Neural progenitor cell (in vitro differentiated cells): ENCODE measurements at regions not wholly inside any gene's neighbourhood (a gene's known extent, or its start where the extent isn't known, plus 50 kb on each side); places are given as distances from the start of the nearest gene placed in this dataset.

Source experiments
- DNase-seq: peaks from one replicate; pipeline ENCODE4 v3.0.0-alpha.2; 2016; ENCODE audit warnings: low spot score
- H2AFZ ChIP-seq: fragments of 200-600 bp; sonication (generic); replicated peaks from 2 replicates; pipeline ENCODE4 v1.6.1; 2016; ENCODE audit warnings: antibody characterized with exemption
- H3F3A ChIP-seq: fragments of 200-600 bp; sonication (generic); 2 replicates; pipeline ENCODE4 v1.6.1; 2016; ENCODE audit warnings: antibody characterized with exemption, low read depth
- H3K27ac ChIP-seq: fragments of 200-600 bp; sonication (generic); 2 replicates; pipeline ENCODE4 v1.5.1; 2016; ENCODE audit warnings: mild to moderate bottlenecking
- H3K27me3 ChIP-seq: fragments of 200-600 bp; sonication (generic); 2 replicates; pipeline ENCODE4 v1.6.1; 2016; ENCODE audit warnings: mild to moderate bottlenecking, moderate library complexity
- H3K36me3 ChIP-seq: fragments of 200-600 bp; sonication (generic); 2 replicates; pipeline ENCODE4 v1.5.1; 2016
- H3K4me1 ChIP-seq: fragments of 200-600 bp; sonication (generic); 2 replicates; pipeline ENCODE4 v1.6.1; 2016; ENCODE audit warnings: mixed run types
- H3K4me2 ChIP-seq: fragments of 200-600 bp; sonication (generic); 2 replicates; pipeline ENCODE4 v1.6.1; 2016
- H3K4me3 ChIP-seq: fragments of 200-600 bp; sonication (generic); 2 replicates; pipeline ENCODE4 v1.5.1; 2016
- H3K79me2 ChIP-seq: fragments of 200-600 bp; sonication (generic); 2 replicates; pipeline ENCODE4 v1.6.1; 2016; ENCODE audit warnings: low read depth
- H3K9ac ChIP-seq: fragments of 200-600 bp; sonication (generic); 2 replicates; pipeline ENCODE4 v1.6.1; 2016
- H3K9me3 ChIP-seq: fragments of 200-600 bp; sonication (generic); 2 replicates; pipeline ENCODE4 v1.5.1; 2016; ENCODE audit warnings: low read depth
- H4K20me1 ChIP-seq: fragments of 200-600 bp; sonication (generic); 2 replicates; pipeline ENCODE4 v1.6.1; 2016; ENCODE audit warnings: low read depth
- H3K27ac Mint-ChIP-seq: 3 replicates; pipeline ENCODE4 v1.8.0; 2021; ENCODE audit warnings: mixed read lengths
- H3K27me3 Mint-ChIP-seq: 2 replicates; pipeline ENCODE4 v1.8.0; 2022; ENCODE audit warnings: low read depth, mild to moderate bottlenecking, inconsistent platforms, moderate library complexity, mixed read lengths; ENCODE audit not compliant: insufficient read depth
- H3K36me3 Mint-ChIP-seq: 3 replicates; pipeline ENCODE4 v1.8.0; 2021; ENCODE audit warnings: mixed read lengths
- H3K4me1 Mint-ChIP-seq: 3 replicates; pipeline ENCODE4 v1.8.0; 2021; ENCODE audit warnings: mixed read lengths
- H3K4me3 Mint-ChIP-seq: 3 replicates; pipeline ENCODE4 v1.8.0; 2021; ENCODE audit warnings: mild to moderate bottlenecking, moderate library complexity, mixed read lengths
- H3K9me3 Mint-ChIP-seq: 3 replicates; pipeline ENCODE4 v1.8.0; 2020; ENCODE audit warnings: mixed read lengths
- CTCF ChIP-seq: fragments of 200-600 bp; sonication (generic); IDR thresholded peaks from 2 replicates; pipeline ENCODE4 v1.5.1; 2017; ENCODE audit warnings: antibody characterized with exemption, mild to moderate bottlenecking
- EZH2 ChIP-seq: fragments of 200-600 bp; sonication (generic); IDR thresholded peaks from 2 replicates; pipeline ENCODE4 v1.6.1; 2017; ENCODE audit warnings: antibody characterized with exemption, mild to moderate bottlenecking, moderate library complexity
- EZH2phosphoT487 ChIP-seq: fragments of 200-600 bp; sonication (generic); IDR thresholded peaks from 2 replicates; pipeline ENCODE4 v1.6.1; 2017; ENCODE audit warnings: antibody characterized with exemption

GRCh38 chr14:29310757-29311156, 544.2 kb downstream of the FOXG1 start:
- Histone ChIP-seq H3K9ac (no peak overlapping the region), H4K20me1 (no peaks in the 10 kb centered on the region), H3K9me3 (no peaks in the 10 kb centered on the region), H3K79me2 (no peaks in the 10 kb centered on the region), H3K4me3 (no peak overlapping the region), H2AFZ (no peak overlapping the region), H3K27me3 (no peaks in the 10 kb centered on the region), H3K4me2 (no peak overlapping the region), H3K4me1 (no peaks in the 10 kb centered on the region), H3F3A (no peaks in the 10 kb centered on the region), H3K36me3 (no peaks in the 10 kb centered on the region), H3K27ac (no peak overlapping the region)
- Mint-ChIP-seq H3K4me3 (no peak overlapping the region), H3K9me3 (no peaks in the 10 kb centered on the region), H3K27ac (no peak overlapping the region), H3K36me3 (no peaks in the 10 kb centered on the region), H3K4me1 (no peaks in the 10 kb centered on the region), H3K27me3 (no peaks in the 10 kb centered on the region)
- DNase-seq, result no peak
- TF ChIP-seq EZH2 (no peak), CTCF (no peak), EZH2phosphoT487 (no peak)

- no peaks in the 10 kb centered on the region for H3F3A ChIP-seq
- H3K9ac ChIP-seq, result no peak overlapping the region
- Mint-ChIP-seq H3K9me3 (no peaks in the 10 kb centered on the region), H3K27me3 (no peaks in the 10 kb centered on the region), H3K4me1 (no peaks in the 10 kb centered on the region), H3K4me3 (no peak overlapping the region), H3K36me3 (no peaks in the 10 kb centered on the region), H3K27ac (no peak overlapping the region)
- no peak overlapping the region for H3K4me3 ChIP-seq
- H3K27me3 ChIP-seq, result no peaks in the 10 kb centered on the region
- H3K4me2 ChIP-seq, result no peak overlapping the region
- DNase-seq, result no peak
- no peaks in the 10 kb centered on the region for H3K79me2 ChIP-seq
- no peaks in the 10 kb centered on the region for H3K9me3 ChIP-seq
- no peaks in the 10 kb centered on the region for H3K36me3 ChIP-seq
- H3K4me1 ChIP-seq, result no peaks in the 10 kb centered on the region
- H3K27ac ChIP-seq, result no peak overlapping the region
- TF ChIP-seq CTCF (no peak), EZH2 (no peak), EZH2phosphoT487 (no peak)
- H4K20me1 ChIP-seq, result no peaks in the 10 kb centered on the region
- H2AFZ ChIP-seq, result no peak overlapping the region
Measured at GRCh38 chr14:29311983-29312382, 545.4 kb downstream of the FOXG1 start.

- Histone ChIP-seq H3K4me3 (no peak overlapping the region), H3K27me3 (no peaks in the 10 kb centered on the region), H3K4me1 (no peaks in the 10 kb centered on the region), H3K4me2 (no peak overlapping the region), H2AFZ (no peak overlapping the region), H3K9ac (no peak overlapping the region), H3K9me3 (no peaks in the 10 kb centered on the region), H4K20me1 (no peaks in the 10 kb centered on the region), H3K27ac (no peak overlapping the region), H3F3A (no peaks in the 10 kb centered on the region), H3K79me2 (no peaks in the 10 kb centered on the region), H3K36me3 (no peaks in the 10 kb centered on the region)
- Mint-ChIP-seq H3K9me3 (peaks cover 3% of the 10 kb centered on the region), H3K27me3 (peaks cover 3% of the 10 kb centered on the region), H3K27ac (no peak overlapping the region), H3K36me3 (no peaks in the 10 kb centered on the region), H3K4me3 (no peak overlapping the region), H3K4me1 (no peaks in the 10 kb centered on the region)
- DNase-seq, result no peak
- no peak for TF ChIP-seq CTCF
- TF ChIP-seq EZH2phosphoT487, result no peak
- TF ChIP-seq EZH2, result no peak
Measured at GRCh38 chr14:29316936-29317335, 550.3 kb downstream of the FOXG1 start.

GRCh38 chr14:29317423-29317822, 550.8 kb downstream of the FOXG1 start:
- Mint-ChIP-seq H3K4me3 (no peak overlapping the region), H3K27me3 (peaks cover 3% of the 10 kb centered on the region)
- TF ChIP-seq CTCF (no peak), EZH2 (no peak), EZH2phosphoT487 (no peak)

More at GRCh38 chr14:29317423-29317822, 550.8 kb downstream of the FOXG1 start:
- Histone ChIP-seq H3K9ac (no peak overlapping the region), H3F3A (no peaks in the 10 kb centered on the region), H2AFZ (no peak overlapping the region), H3K27me3 (no peaks in the 10 kb centered on the region), H3K27ac (no peak overlapping the region), H3K79me2 (no peaks in the 10 kb centered on the region), H3K9me3 (no peaks in the 10 kb centered on the region), H4K20me1 (no peaks in the 10 kb centered on the region), H3K4me2 (no peak overlapping the region), H3K4me3 (no peak overlapping the region), H3K4me1 (no peaks in the 10 kb centered on the region), H3K36me3 (no peaks in the 10 kb centered on the region)
- no peaks in the 10 kb centered on the region for H3K4me1 Mint-ChIP-seq
- no peak for DNase-seq
- H3K9me3 Mint-ChIP-seq, result peaks cover 3% of the 10 kb centered on the region
- H3K27ac Mint-ChIP-seq, result no peak overlapping the region
- no peaks in the 10 kb centered on the region for H3K36me3 Mint-ChIP-seq
